NB4 (cell line): ENCODE measurements at regions not wholly inside any gene's neighbourhood (a gene's known extent, or its start where the extent isn't known, plus 50 kb on each side); places are given as distances from the start of the nearest gene placed in this dataset.

Experiments used
- DNase-seq: peaks from one replicate; pipeline ENCODE4 v3.0.0; 2010; ENCODE audit warnings: low read depth
- H3K4me3 ChIP-seq: one replicate; pipeline ENCODE4 v1.5.1; 2011; ENCODE audit warnings: mild to moderate bottlenecking, low read depth, low read length, moderate library complexity
- MYC ChIP-seq: IDR thresholded peaks from 2 replicates; pipeline ENCODE4 v1.6.1; 2011; ENCODE audit warnings: low read depth, low read length
- POLR2A ChIP-seq: IDR thresholded peaks from 2 replicates; pipeline ENCODE4 v1.6.1; 2011; ENCODE audit warnings: mild to moderate bottlenecking; ENCODE audit not compliant: insufficient read length; ENCODE audit errors: extremely low read depth
- TF ChIP-seq, protein P1 (sequence below): IDR thresholded peaks from one replicate; pipeline ENCODE4 v1.5.1; 2012; ENCODE audit warnings: low read depth, low read length
- TF ChIP-seq, protein P2 (sequence below): IDR thresholded peaks from 2 replicates; pipeline ENCODE4 v1.6.1; 2011; ENCODE audit warnings: low read depth, low read length

GRCh38 chr12:93151079-93151762 is 222.1 kb upstream of the EEA1 start:
- TF ChIP-seq, protein P1, sequence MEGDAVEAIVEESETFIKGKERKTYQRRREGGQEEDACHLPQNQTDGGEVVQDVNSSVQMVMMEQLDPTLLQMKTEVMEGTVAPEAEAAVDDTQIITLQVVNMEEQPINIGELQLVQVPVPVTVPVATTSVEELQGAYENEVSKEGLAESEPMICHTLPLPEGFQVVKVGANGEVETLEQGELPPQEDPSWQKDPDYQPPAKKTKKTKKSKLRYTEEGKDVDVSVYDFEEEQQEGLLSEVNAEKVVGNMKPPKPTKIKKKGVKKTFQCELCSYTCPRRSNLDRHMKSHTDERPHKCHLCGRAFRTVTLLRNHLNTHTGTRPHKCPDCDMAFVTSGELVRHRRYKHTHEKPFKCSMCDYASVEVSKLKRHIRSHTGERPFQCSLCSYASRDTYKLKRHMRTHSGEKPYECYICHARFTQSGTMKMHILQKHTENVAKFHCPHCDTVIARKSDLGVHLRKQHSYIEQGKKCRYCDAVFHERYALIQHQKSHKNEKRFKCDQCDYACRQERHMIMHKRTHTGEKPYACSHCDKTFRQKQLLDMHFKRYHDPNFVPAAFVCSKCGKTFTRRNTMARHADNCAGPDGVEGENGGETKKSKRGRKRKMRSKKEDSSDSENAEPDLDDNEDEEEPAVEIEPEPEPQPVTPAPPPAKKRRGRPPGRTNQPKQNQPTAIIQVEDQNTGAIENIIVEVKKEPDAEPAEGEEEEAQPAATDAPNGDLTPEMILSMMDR: no peak
- TF ChIP-seq, protein P2, sequence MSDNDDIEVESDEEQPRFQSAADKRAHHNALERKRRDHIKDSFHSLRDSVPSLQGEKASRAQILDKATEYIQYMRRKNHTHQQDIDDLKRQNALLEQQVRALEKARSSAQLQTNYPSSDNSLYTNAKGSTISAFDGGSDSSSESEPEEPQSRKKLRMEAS: no peak
- TF ChIP-seq MYC (no peak), POLR2A (no peak)
- DNase-seq: no peak
- H3K4me3 ChIP-seq: no peak overlapping the region

GRCh38 chr12:93152617-93153016 is 223.5 kb upstream of the EEA1 start:
- TF ChIP-seq, protein P1: no peak
- no peak for TF ChIP-seq POLR2A
- no peak for TF ChIP-seq MYC
- TF ChIP-seq, protein P2: no peak
- no peak overlapping the region for H3K4me3 ChIP-seq
- no peak for DNase-seq

- H3K4me3 ChIP-seq: no peak overlapping the region
- no peak for DNase-seq
- TF ChIP-seq, protein P2: no peak
- TF ChIP-seq POLR2A (no peak), MYC (no peak)
- TF ChIP-seq, protein P1: no peak
These were observed 224.2 kb upstream of the EEA1 start for GRCh38 chr12:93153321-93153720.

DNA sequence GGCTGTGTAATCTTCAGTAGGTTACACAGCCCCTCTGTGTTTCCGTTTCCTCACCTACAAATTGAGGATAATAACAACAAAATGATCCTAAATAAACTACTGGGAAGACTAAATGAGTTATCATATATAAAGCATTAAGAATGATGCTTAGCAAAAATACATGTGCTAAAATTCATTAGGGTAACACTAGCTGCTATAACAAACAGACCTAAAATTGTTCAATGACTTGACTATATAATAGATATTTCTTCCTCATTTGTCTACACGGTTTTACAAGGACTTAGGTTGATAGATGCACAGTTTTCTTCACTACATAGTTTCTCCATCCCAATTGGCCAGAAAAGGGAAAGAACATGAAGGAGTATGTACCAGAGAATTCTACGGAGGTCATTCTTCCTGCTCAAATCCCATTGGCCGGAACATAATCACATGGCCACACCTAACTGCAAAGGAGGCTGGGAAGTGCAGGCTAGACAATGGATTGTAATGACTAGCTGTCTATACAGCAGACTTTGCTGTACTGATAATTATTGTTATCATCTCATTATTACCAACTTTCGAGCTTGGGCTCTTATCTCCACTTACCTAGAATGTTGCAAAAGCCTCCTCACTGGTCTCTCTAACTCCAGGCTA is 223.5 kb upstream of the NUDT4 start:
- no peak for TF ChIP-seq POLR2A
- TF ChIP-seq MYC: no peak
- TF ChIP-seq, protein P1: no peak
- TF ChIP-seq, protein P2: no peak
- no peak overlapping the region for H3K4me3 ChIP-seq
- DNase-seq: no peak

GRCh38 chr12:93154753-93155480 is 222.8 kb upstream of the NUDT4 start:
- H3K4me3 ChIP-seq: no peak overlapping the region
- DNase-seq: no peak
- TF ChIP-seq, protein P1: no peak
- TF ChIP-seq POLR2A (no peak), MYC (no peak)
- TF ChIP-seq, protein P2: no peak
